HCT116 (cell line): ENCODE measurements at regions not wholly inside any gene's neighbourhood (a gene's known extent, or its start where the extent isn't known, plus 50 kb on each side); places are given as distances from the start of the nearest gene placed in this dataset.

Experiments
- ATAC-seq: fragments of 200-7000 bp; cut with Tn5 transposase; 2 replicates; pipeline ENCODE4 v1.9.1; 2020; ENCODE audit warnings: mild to moderate bottlenecking, moderate library complexity
- BruUV-seq: library from RNA; stranded (reverse); fragments of 400-500 nt; replicated peaks from 2 replicates; lab custom pipeline; 2021; lab: Mats Ljungman, UMichigan
- CTCF ChIA-PET: fragments of 300-600 bp; sonication (Branson Sonifier 250); formaldehyde crosslinking; loops from one replicate; lab custom pipeline; 2021; ENCODE audit warnings: antibody characterized with exemption; lab: Charles Lee
- POLR2A ChIA-PET: fragments of 300-600, 350-600 bp; sonication (Branson Sonifier 250); formaldehyde crosslinking; loops from one replicate; lab custom pipeline; 2021; ENCODE audit warnings: antibody characterized with exemption; lab: Charles Lee
- RAD21 ChIA-PET, 2 experiments: fragments of 300-600 bp; sonication (Branson Sonifier 250); formaldehyde crosslinking; loops; one replicate each; lab custom pipeline; 2023; ENCODE audit warnings: low total read pairs in 2 of 2; ENCODE audit not compliant: uncharacterized antibody in 2 of 2, unreplicated experiment in 2 of 2, low non-redundant PET in 1 of 2; lab: Charles Lee
- DNase-seq: peaks from one replicate; pipeline ENCODE4 v3.0.0-alpha.2; 2010; ENCODE audit warnings: low read depth, low spot score
- H2AFZ ChIP-seq: fragments of 200-600 bp; shearing (Covaris generic), sonication (generic); 2 replicates; pipeline ENCODE4 v1.6.1; 2017; ENCODE audit warnings: low read depth, mixed run types, mixed read lengths, antibody characterized with exemption, low read length; ENCODE audit not compliant: poor library complexity, severe bottlenecking
- H3K27ac ChIP-seq: 2 replicates; pipeline ENCODE4 v1.5.1; 2012; ENCODE audit warnings: low read depth, low read length
- H3K27me3 ChIP-seq: fragments of 200-600 bp; sonication (generic); 2 replicates; pipeline ENCODE4 v1.6.1; 2016; ENCODE audit warnings: mixed run types, low read length, mixed read lengths; ENCODE audit not compliant: insufficient read depth
- H3K36me3 ChIP-seq, 2 experiments: fragments of 200-500 bp in 1 of 2; fragments of 200-600 bp in 1 of 2; sonication (Bioruptor generic) in 1 of 2; sonication (generic) in 1 of 2; 2 replicates each; pipeline versions ENCODE4 v1.5.1 to v1.6.1; 2014 to 2016; ENCODE audit warnings: low read length in 2 of 2, inconsistent platforms in 1 of 2, mixed read lengths in 1 of 2, mixed run types in 1 of 2; ENCODE audit not compliant: insufficient read depth in 2 of 2, control insufficient read depth in 1 of 2
- H3K4me1 ChIP-seq, 2 experiments: fragments of 200-600 bp in 1 of 2; sonication (generic) in 1 of 2; 2 replicates each; pipeline versions ENCODE4 v1.5.1 to v1.6.1; 2012 to 2017; ENCODE audit warnings: low read length in 2 of 2, inconsistent platforms in 1 of 2, mild to moderate bottlenecking in 1 of 2, mixed read lengths in 1 of 2, mixed run types in 1 of 2, moderate library complexity in 1 of 2; ENCODE audit not compliant: insufficient read depth in 2 of 2, control insufficient read depth in 1 of 2
- H3K4me2 ChIP-seq: fragments of 200-600 bp; sonication (generic); 2 replicates; pipeline ENCODE4 v1.6.1; 2017; ENCODE audit warnings: mixed run types, low read length, mixed read lengths
- H3K4me3 ChIP-seq, 2 experiments: fragments of 200-600 bp in 1 of 2; sonication (generic) in 1 of 2; replicated peaks in 1 of 2; 2 replicates each; pipeline ENCODE4 v1.5.1; 2011 to 2016; ENCODE audit warnings: low read length in 2 of 2, control low read depth in 1 of 2, low read depth in 1 of 2, mild to moderate bottlenecking in 1 of 2, mixed read lengths in 1 of 2, mixed run types in 1 of 2
- H3K79me2 ChIP-seq: fragments of 200-600 bp; sonication (generic); 2 replicates; pipeline ENCODE4 v1.6.1; 2017; ENCODE audit warnings: mild to moderate bottlenecking, mixed run types, low read length, moderate library complexity, mixed read lengths; ENCODE audit not compliant: insufficient read depth
- H3K9ac ChIP-seq: fragments of 200-600 bp; sonication (generic); 2 replicates; pipeline ENCODE4 v1.6.1; 2016; ENCODE audit warnings: low read length, mixed read lengths
- H3K9me2 ChIP-seq: fragments of 200-600 bp; sonication (generic), shearing (Covaris generic); 2 replicates; pipeline ENCODE4 v1.6.1; 2017; ENCODE audit warnings: mixed run types, mild to moderate bottlenecking, moderate library complexity; ENCODE audit not compliant: insufficient read depth
- H3K9me3 ChIP-seq, 2 experiments: fragments of 200-500 bp in 1 of 2; fragments of 200-600 bp in 1 of 2; sonication (Bioruptor generic) in 1 of 2; sonication (generic) in 1 of 2; 2 replicates each; pipeline ENCODE4 v1.6.1; 2014 to 2017; ENCODE audit warnings: low read length in 2 of 2, mixed read lengths in 2 of 2, inconsistent platforms in 1 of 2, low read depth in 1 of 2, mild to moderate bottlenecking in 1 of 2, mixed run types in 1 of 2, moderate library complexity in 1 of 2; ENCODE audit not compliant: control insufficient read depth in 1 of 2, insufficient read depth in 1 of 2
- H4K20me1 ChIP-seq: fragments of 200-600 bp; sonication (generic), shearing (Covaris generic); 2 replicates; pipeline ENCODE4 v1.6.1; 2017; ENCODE audit warnings: mixed run types, mild to moderate bottlenecking, moderate library complexity; ENCODE audit not compliant: insufficient read depth
- ATF3 ChIP-seq: IDR thresholded peaks from 2 replicates; pipeline ENCODE4 v1.6.1; 2012
- CEBPB ChIP-seq: IDR thresholded peaks from 2 replicates; pipeline ENCODE4 v1.6.1; 2012; ENCODE audit warnings: low read depth
- EGR1 ChIP-seq: IDR thresholded peaks from 2 replicates; pipeline ENCODE4 v1.6.1; 2012; ENCODE audit warnings: low read depth
- ELF1 ChIP-seq: IDR thresholded peaks from 2 replicates; pipeline ENCODE4 v1.6.1; 2012; ENCODE audit warnings: low read depth, borderline replicate concordance
- EZH2 ChIP-seq: fragments of 200-600 bp; sonication (generic); IDR thresholded peaks from 2 replicates; pipeline ENCODE4 v1.6.1; 2017; ENCODE audit warnings: antibody characterized with exemption, mixed run types
- FOSL1 ChIP-seq: IDR thresholded peaks from 2 replicates; pipeline ENCODE4 v1.6.1; 2012; ENCODE audit warnings: low read depth
- MAX ChIP-seq: IDR thresholded peaks from 2 replicates; pipeline ENCODE4 v1.6.1; 2012
- POLR2A ChIP-seq: IDR thresholded peaks from 2 replicates; pipeline ENCODE4 v1.7.0; 2011; ENCODE audit warnings: borderline replicate concordance; ENCODE audit not compliant: insufficient read depth, insufficient read length; ENCODE audit errors: extremely low read depth
- POLR2AphosphoS5 ChIP-seq: IDR thresholded peaks from 2 replicates; pipeline ENCODE4 v1.6.1; 2011; ENCODE audit warnings: mild to moderate bottlenecking, low read depth, low read length, moderate library complexity
- REST ChIP-seq: IDR thresholded peaks from 2 replicates; pipeline ENCODE4 v1.6.1; 2012; ENCODE audit warnings: low read depth
- SIN3A ChIP-seq: IDR thresholded peaks from 2 replicates; pipeline ENCODE4 v1.6.1; 2012; ENCODE audit warnings: low read depth
- SP1 ChIP-seq: IDR thresholded peaks from 2 replicates; pipeline ENCODE4 v1.6.1; 2012; ENCODE audit warnings: low read depth
- YY1 ChIP-seq: IDR thresholded peaks from 2 replicates; pipeline ENCODE4 v1.6.1; 2011; ENCODE audit warnings: low read length, low read depth, moderate library complexity, mild to moderate bottlenecking; ENCODE audit not compliant: insufficient replicate concordance; ENCODE audit errors: extremely low read depth
- ZFX ChIP-seq: fragments of 450-650 bp; IDR thresholded peaks from 2 replicates; pipeline ENCODE4 v1.6.1; 2017
- intact Hi-C: fragments of 100-400 bp; cut with micrococcal nuclease; formaldehyde crosslinking; loops from 2 replicates; pipeline ENCODE4 v1.10.0; 2022

- ATAC-seq (no peak), DNase-seq (no peak)
- Histone ChIP-seq H3K9me2 (no peaks in the 10 kb centered on the region), H3K27ac (no peak overlapping the region), H3K36me3 (no peaks in the 10 kb centered on the region), H3K4me3 (no peak overlapping the region), H3K27me3 (peaks cover 12% of the 10 kb centered on the region; the same call in 1 of the 2 replicates), H2AFZ (no peak overlapping the region), H3K9ac (no peak overlapping the region), H4K20me1 (no peaks in the 10 kb centered on the region), H3K9me3 (no peaks in the 10 kb centered on the region), H3K4me1 (no peaks in the 10 kb centered on the region), H3K79me2 (no peaks in the 10 kb centered on the region), H3K4me2 (no peak overlapping the region)
- intact Hi-C loops: no loop called here
- TF ChIP-seq MAX (no peak), ATF3 (no peak), YY1 (no peak), REST (no peak), POLR2A (no peak), ZFX (no peak), FOSL1 (no peak), ELF1 (no peak), EZH2 (no peak), CEBPB (no peak), SIN3A (no peak), SP1 (no peak), POLR2AphosphoS5 (no peak), EGR1 (no peak)
- BruUV-seq: no TSS peak
- ChIA-PET RAD21 (no interaction called here), CTCF (no interaction called here), POLR2A (no interaction called here)
These were observed 133.2 kb upstream of the SSTR4 start for GRCh38 chr20:22901921-22902320.
